ENCODE measurements at regions not wholly inside any gene's neighbourhood (a gene's known extent, or its start where the extent isn't known, plus 50 kb on each side); places are given as distances from the start of the nearest gene placed in this dataset.

DNA sequence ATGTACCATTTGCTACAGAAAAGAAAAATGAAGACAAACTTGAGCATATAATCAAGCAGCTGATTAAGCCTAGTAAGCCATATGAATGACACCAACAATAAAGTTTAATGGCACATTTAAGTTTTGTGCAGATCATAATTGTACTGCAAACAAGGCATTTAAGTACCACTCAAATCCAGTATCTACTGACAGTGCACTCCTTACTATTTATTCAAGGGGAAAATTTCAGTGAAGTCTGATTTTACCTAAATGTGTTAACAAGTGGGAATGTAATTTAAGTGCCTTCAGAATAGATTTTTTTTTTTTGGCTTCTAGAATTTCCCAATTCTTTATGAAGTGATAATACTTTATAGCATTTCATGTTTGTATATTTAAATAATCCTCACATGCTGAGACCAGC lies 341.0 kb upstream of the POU5F2 start:
- Histone ChIP-seq H3K36me3 (no peaks in the 10 kb centered on the region), H3K9me3 (no peaks in the 10 kb centered on the region), H3K27me3 (no peaks in the 10 kb centered on the region), H3K27ac (no peak overlapping the region), H3K4me3 (no peak overlapping the region), H3K4me1 (peaks cover 0 to 3% (median 0%) of the 10 kb centered on the region in 4 donors)
- TF ChIP-seq, protein P1, sequence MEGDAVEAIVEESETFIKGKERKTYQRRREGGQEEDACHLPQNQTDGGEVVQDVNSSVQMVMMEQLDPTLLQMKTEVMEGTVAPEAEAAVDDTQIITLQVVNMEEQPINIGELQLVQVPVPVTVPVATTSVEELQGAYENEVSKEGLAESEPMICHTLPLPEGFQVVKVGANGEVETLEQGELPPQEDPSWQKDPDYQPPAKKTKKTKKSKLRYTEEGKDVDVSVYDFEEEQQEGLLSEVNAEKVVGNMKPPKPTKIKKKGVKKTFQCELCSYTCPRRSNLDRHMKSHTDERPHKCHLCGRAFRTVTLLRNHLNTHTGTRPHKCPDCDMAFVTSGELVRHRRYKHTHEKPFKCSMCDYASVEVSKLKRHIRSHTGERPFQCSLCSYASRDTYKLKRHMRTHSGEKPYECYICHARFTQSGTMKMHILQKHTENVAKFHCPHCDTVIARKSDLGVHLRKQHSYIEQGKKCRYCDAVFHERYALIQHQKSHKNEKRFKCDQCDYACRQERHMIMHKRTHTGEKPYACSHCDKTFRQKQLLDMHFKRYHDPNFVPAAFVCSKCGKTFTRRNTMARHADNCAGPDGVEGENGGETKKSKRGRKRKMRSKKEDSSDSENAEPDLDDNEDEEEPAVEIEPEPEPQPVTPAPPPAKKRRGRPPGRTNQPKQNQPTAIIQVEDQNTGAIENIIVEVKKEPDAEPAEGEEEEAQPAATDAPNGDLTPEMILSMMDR (IDR thresholded peaks at IDR 0.05) = no peak
- intact Hi-C loops (cut with DNase I; ENCODE audit: low total_unique reads) = no loop called here
- no peak for DNase-seq

DNA sequence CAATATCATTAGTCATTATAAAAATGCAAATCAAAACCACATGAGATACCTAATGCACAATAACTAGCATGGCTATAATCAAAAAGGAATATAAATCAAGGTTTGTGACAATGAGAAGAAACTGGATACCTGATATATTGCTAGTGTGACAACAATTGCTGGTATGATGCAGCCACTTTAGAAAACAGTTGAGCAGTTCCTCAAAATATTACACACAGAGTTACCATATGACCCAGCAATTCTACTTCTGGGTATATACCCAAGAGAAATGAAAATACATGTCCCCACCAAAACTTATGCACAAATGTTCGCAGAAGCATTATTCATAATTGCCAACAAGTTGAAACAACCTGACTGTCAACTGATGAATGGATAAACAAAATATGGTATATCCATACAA lies 339.7 kb upstream of the POU5F2 start:
- intact Hi-C loops (cut with DNase I; ENCODE audit: low total_unique reads) = no loop called here
- no peak overlapping the region for H3K4me3 ChIP-seq
- H3K36me3 ChIP-seq = no peaks in the 10 kb centered on the region
- peaks cover 0 to 3% (median 0%) of the 10 kb centered on the region in 4 donors for H3K4me1 ChIP-seq
- no peaks in the 10 kb centered on the region for H3K27me3 ChIP-seq
- no peak for DNase-seq
- H3K27ac ChIP-seq = no peak overlapping the region
- TF ChIP-seq, protein P1 (IDR thresholded peaks at IDR 0.05) = no peak
- H3K9me3 ChIP-seq = no peaks in the 10 kb centered on the region

DNA sequence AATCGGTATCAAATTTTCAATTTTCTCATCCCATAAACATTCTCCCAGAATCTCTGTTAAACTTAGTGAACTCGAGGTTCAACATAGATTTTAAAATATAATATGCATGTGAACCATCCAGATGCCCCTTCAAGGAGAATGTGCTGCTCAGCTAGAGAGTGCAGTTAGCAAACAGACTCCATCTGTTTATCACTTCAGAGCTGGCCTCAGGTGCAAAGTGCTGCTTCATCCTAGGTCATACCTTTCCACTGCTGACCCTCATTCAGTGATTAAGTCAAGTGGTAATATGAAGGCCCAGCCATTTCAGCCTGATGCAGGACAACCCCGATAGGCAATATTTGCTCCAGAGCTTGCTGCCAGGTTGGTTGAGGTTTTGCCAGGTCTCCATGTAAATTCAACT lies 339.0 kb upstream of the POU5F2 start:
- Histone ChIP-seq H3K4me1 (peaks cover 0 to 3% (median 0%) of the 10 kb centered on the region in 4 donors), H3K36me3 (no peaks in the 10 kb centered on the region), H3K27ac (no peak overlapping the region), H3K9me3 (no peaks in the 10 kb centered on the region), H3K27me3 (no peaks in the 10 kb centered on the region), H3K4me3 (no peak overlapping the region)
- TF ChIP-seq, protein P1 (IDR thresholded peaks at IDR 0.05) = no peak
- no peak for DNase-seq
- intact Hi-C loops (cut with DNase I; ENCODE audit: low total_unique reads) = no loop called here

DNA sequence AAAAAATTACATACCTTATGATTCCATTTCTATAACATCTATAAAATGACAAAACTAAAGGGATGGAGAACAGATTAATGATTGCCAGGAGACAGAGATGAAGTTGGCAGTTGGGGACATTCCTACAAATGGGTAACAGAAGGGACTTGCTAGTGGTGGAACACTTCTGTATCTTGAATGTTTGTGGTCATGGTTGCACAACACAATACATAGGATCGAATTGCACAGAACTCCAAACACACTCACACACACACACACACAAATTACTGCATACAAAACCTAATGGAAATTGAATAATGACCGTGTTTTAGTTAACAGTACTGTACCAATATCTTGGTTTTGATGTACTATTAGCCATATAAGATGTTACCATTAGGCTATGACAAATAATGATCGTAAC lies 330.7 kb upstream of the POU5F2 start:
- Histone ChIP-seq H3K27me3 (no peaks in the 10 kb centered on the region), H3K4me3 (no peak overlapping the region), H3K4me1 (no peaks in the 10 kb centered on the region), H3K9me3 (peaks cover 0 to 9% (median 0%) of the 10 kb centered on the region in 3 donors), H3K27ac (no peak overlapping the region), H3K36me3 (peaks cover 6 to 9% (median 6%) of the 10 kb centered on the region in 3 donors)
- no peak for DNase-seq
- TF ChIP-seq, protein P1 (IDR thresholded peaks at IDR 0.05) = no peak
- intact Hi-C loops (cut with DNase I; ENCODE audit: low total_unique reads) = no loop called here

DNA sequence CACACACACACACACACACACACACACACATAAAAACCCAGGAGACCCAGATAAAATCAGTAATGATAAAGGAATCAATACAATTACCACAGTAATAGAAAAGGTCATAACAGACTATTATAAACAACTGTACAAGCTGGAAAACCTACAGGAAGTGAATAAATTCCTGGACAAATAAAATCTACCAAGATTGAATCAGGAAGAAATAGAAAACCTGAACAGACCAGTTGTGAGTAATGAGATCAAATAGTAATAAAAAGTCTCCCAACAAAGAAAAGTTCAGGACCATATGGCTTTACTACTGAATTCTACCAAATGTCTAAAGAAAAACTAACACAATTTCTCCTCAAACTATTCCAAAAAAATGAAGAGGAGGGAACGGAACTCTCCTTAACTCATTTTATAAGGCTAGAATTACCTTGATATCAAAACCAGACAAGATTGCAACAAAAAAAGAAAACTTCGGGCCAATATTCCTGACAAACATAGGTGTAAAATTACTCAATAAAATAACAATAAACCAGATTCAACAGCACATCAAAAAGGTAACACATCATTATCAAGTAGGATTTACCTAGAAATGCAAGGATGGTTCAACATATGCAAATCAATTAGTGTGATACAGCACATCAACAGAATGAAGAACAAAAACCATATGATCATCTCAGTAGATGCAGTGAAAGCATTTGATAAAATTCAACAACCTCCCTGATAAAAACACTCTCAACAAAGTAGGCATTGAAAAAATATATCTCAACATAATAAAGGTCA lies 325.2 kb upstream of the POU5F2 start:
- TF ChIP-seq, protein P1 (IDR thresholded peaks at IDR 0.05) = no peak
- intact Hi-C loops (cut with DNase I; ENCODE audit: low total_unique reads) = no loop called here
- H3K9me3 ChIP-seq = peaks cover 0 to 38% (median 0%) of the 10 kb centered on the region in 3 donors
- H3K36me3 ChIP-seq = peaks cover 6 to 20% (median 17%) of the 10 kb centered on the region in 3 donors
- H3K4me1 ChIP-seq = no peaks in the 10 kb centered on the region
- H3K27me3 ChIP-seq = no peaks in the 10 kb centered on the region
- no peak for DNase-seq
- no peak overlapping the region for H3K27ac ChIP-seq
- no peak overlapping the region for H3K4me3 ChIP-seq

Measured in tibial artery (tissue), 4 donors.